H9 (cell line): ENCODE measurements at regions not wholly inside any gene's neighbourhood (a gene's known extent, or its start where the extent isn't known, plus 50 kb on each side); places are given as distances from the start of the nearest gene placed in this dataset.

Experiments
- DNase-seq: peaks from one replicate; pipeline ENCODE4 v3.0.0-alpha.2; 2017
- H2AFZ ChIP-seq: one replicate; pipeline ENCODE4 v1.6.1; 2013; ENCODE audit warnings: mild to moderate bottlenecking, low read length, control low read depth, moderate library complexity
- H2AK5ac ChIP-seq: 2 replicates; pipeline ENCODE4 v1.6.1; 2013; ENCODE audit warnings: low read length, control low read depth, mixed read lengths; ENCODE audit not compliant: insufficient read length
- H2BK120ac ChIP-seq: one replicate; pipeline ENCODE4 v1.6.1; 2013; ENCODE audit warnings: low read depth, mild to moderate bottlenecking, low read length, control low read depth, inconsistent platforms; ENCODE audit not compliant: poor library complexity, severe bottlenecking
- H2BK12ac ChIP-seq: 2 replicates; pipeline ENCODE4 v1.6.1; 2013; ENCODE audit warnings: low read length, control low read depth, mixed read lengths, low read depth; ENCODE audit not compliant: insufficient read length
- H2BK15ac ChIP-seq: 2 replicates; pipeline ENCODE4 v1.6.1; 2013; ENCODE audit warnings: low read depth, low read length, control low read depth
- H2BK20ac ChIP-seq: one replicate; pipeline ENCODE4 v1.6.1; 2013; ENCODE audit warnings: low read depth, mild to moderate bottlenecking, low read length, control low read depth, inconsistent platforms; ENCODE audit not compliant: poor library complexity, severe bottlenecking
- H2BK5ac ChIP-seq: 2 replicates; pipeline ENCODE4 v1.6.1; 2013; ENCODE audit warnings: low read length, control low read depth, mixed read lengths; ENCODE audit not compliant: insufficient read length
- H3K14ac ChIP-seq: 2 replicates; pipeline ENCODE4 v1.6.1; 2013; ENCODE audit warnings: low read length, control low read depth; ENCODE audit not compliant: insufficient read depth
- H3K18ac ChIP-seq: 2 replicates; pipeline ENCODE4 v1.6.1; 2013; ENCODE audit warnings: low read depth, mild to moderate bottlenecking, mixed read lengths, low read length, control low read depth; ENCODE audit not compliant: insufficient read length
- H3K23ac ChIP-seq: 2 replicates; pipeline ENCODE4 v1.6.1; 2013; ENCODE audit warnings: low read length, control low read depth, mixed read lengths, low read depth; ENCODE audit not compliant: insufficient read length
- H3K23me2 ChIP-seq: 2 replicates; pipeline ENCODE4 v1.6.1; 2013; ENCODE audit warnings: low read depth, mild to moderate bottlenecking, mixed read lengths, low read length, control low read depth; ENCODE audit not compliant: insufficient read length, poor library complexity, severe bottlenecking
- H3K27ac ChIP-seq: 2 replicates; pipeline ENCODE4 v1.5.1; 2013; ENCODE audit warnings: low read length, control low read depth, mixed read lengths, low read depth; ENCODE audit not compliant: insufficient read length
- H3K27me3 ChIP-seq: 2 replicates; pipeline ENCODE4 v1.6.1; 2013; ENCODE audit warnings: low read length, control low read depth, inconsistent platforms; ENCODE audit not compliant: insufficient read depth
- H3K4ac ChIP-seq: 2 replicates; pipeline ENCODE4 v1.6.1; 2013; ENCODE audit warnings: low read depth, mild to moderate bottlenecking, control low read depth, inconsistent platforms, low read length, moderate library complexity
- H3K4me1 ChIP-seq: 2 replicates; pipeline ENCODE4 v1.6.1; 2013; ENCODE audit warnings: low read length, control low read depth, inconsistent platforms; ENCODE audit not compliant: insufficient read depth
- H3K4me2 ChIP-seq: 2 replicates; pipeline ENCODE4 v1.6.1; 2013; ENCODE audit warnings: low read length, control low read depth, mixed read lengths; ENCODE audit not compliant: insufficient read length, insufficient read depth
- H3K56ac ChIP-seq: 2 replicates; pipeline ENCODE4 v1.6.1; 2013; ENCODE audit warnings: low read depth, mild to moderate bottlenecking, mixed read lengths, low read length, control low read depth; ENCODE audit not compliant: insufficient read length
- H3K79me1 ChIP-seq: 2 replicates; pipeline ENCODE4 v1.6.1; 2013; ENCODE audit warnings: low read depth, mild to moderate bottlenecking, moderate library complexity, low read length, control low read depth, inconsistent platforms; ENCODE audit not compliant: insufficient read depth, poor library complexity, severe bottlenecking
- H3K79me2 ChIP-seq: 2 replicates; pipeline ENCODE4 v1.6.1; 2013; ENCODE audit warnings: low read length, control low read depth, inconsistent platforms; ENCODE audit not compliant: insufficient read depth
- H3K9ac ChIP-seq: 2 replicates; pipeline ENCODE4 v1.6.1; 2013; ENCODE audit warnings: low read length, control low read depth, mixed read lengths; ENCODE audit not compliant: insufficient read length; ENCODE audit errors: extremely low read depth
- H3K9me3 ChIP-seq: one replicate; pipeline ENCODE4 v1.6.1; 2013; ENCODE audit warnings: low read depth, low read length, inconsistent platforms; ENCODE audit not compliant: control insufficient read depth
- H3T11ph ChIP-seq: one replicate; pipeline ENCODE4 v1.6.1; 2013; ENCODE audit warnings: mild to moderate bottlenecking, low read length, control low read depth, inconsistent platforms
- H4K20me1 ChIP-seq: one replicate; pipeline ENCODE4 v1.6.1; 2013; ENCODE audit not compliant: control insufficient read depth, insufficient read length, insufficient read depth
- H4K5ac ChIP-seq: 2 replicates; pipeline ENCODE4 v1.6.1; 2013; ENCODE audit warnings: low read depth, mild to moderate bottlenecking, mixed read lengths, low read length, control low read depth; ENCODE audit not compliant: insufficient read length
- H4K8ac ChIP-seq: replicated peaks from 2 replicates; pipeline ENCODE4 v1.6.1; 2013; ENCODE audit warnings: low read length, control low read depth, mixed read lengths, low read depth; ENCODE audit not compliant: insufficient read length
- H4K91ac ChIP-seq: 2 replicates; pipeline ENCODE4 v1.6.1; 2013; ENCODE audit warnings: low read depth, mild to moderate bottlenecking, moderate library complexity, mixed read lengths, low read length, control low read depth; ENCODE audit not compliant: insufficient read length
- H3K27ac Mint-ChIP-seq, 3 experiments: 2 replicates in 2 of 3; 3 replicates in 1 of 3; pipeline ENCODE4 v1.8.0; 2020 to 2021; ENCODE audit warnings: mixed read lengths in 3 of 3, mild to moderate bottlenecking in 1 of 3, moderate library complexity in 1 of 3
- H3K27me3 Mint-ChIP-seq: 2 replicates; pipeline ENCODE4 v1.8.0; 2021; ENCODE audit warnings: low read depth, mild to moderate bottlenecking, moderate library complexity, mixed read lengths
- H3K36me3 Mint-ChIP-seq, 3 experiments: 2 replicates in 2 of 3; 3 replicates in 1 of 3; pipeline ENCODE4 v1.8.0; 2020 to 2021; ENCODE audit warnings: low read depth in 3 of 3, mixed read lengths in 3 of 3; ENCODE audit not compliant: insufficient read depth in 1 of 3
- H3K4me1 Mint-ChIP-seq, 2 experiments: 2 replicates each; pipeline ENCODE4 v1.8.0; 2020; ENCODE audit warnings: mixed read lengths in 2 of 2
- H3K4me3 Mint-ChIP-seq, 2 experiments: 2 replicates in 1 of 2; 3 replicates in 1 of 2; pipeline ENCODE4 v1.8.0; 2020 to 2021; ENCODE audit warnings: mild to moderate bottlenecking in 2 of 2, mixed read lengths in 2 of 2, moderate library complexity in 1 of 2
- H3K9me3 Mint-ChIP-seq, 2 experiments: 2 replicates in 1 of 2; 3 replicates in 1 of 2; pipeline ENCODE4 v1.8.0; 2020; ENCODE audit warnings: mild to moderate bottlenecking in 2 of 2, mixed read lengths in 2 of 2, moderate library complexity in 1 of 2
- WGBS: extraction: QIAGEN DNeasy Blood & Tissue Kit; methylation state at CpG from one replicate; pipeline ENCODE4 v1.1.7; 2013; ENCODE audit warnings: missing lambda C conversion rate, low lambda C conversion rate, mixed read lengths; ENCODE audit not compliant: insufficient read length; ENCODE audit errors: extremely low coverage; 5-methylcytosine and 5-hydroxymethylcytosine counted together
- TF ChIP-seq, protein P1 (sequence below): fragments of 200-600 bp; sonication (generic); conservative IDR thresholded peaks from 3 replicates; pipeline ENCODE4 v1.8.0; 2021; ENCODE audit warnings: antibody characterized with exemption, mild to moderate bottlenecking

DNA sequence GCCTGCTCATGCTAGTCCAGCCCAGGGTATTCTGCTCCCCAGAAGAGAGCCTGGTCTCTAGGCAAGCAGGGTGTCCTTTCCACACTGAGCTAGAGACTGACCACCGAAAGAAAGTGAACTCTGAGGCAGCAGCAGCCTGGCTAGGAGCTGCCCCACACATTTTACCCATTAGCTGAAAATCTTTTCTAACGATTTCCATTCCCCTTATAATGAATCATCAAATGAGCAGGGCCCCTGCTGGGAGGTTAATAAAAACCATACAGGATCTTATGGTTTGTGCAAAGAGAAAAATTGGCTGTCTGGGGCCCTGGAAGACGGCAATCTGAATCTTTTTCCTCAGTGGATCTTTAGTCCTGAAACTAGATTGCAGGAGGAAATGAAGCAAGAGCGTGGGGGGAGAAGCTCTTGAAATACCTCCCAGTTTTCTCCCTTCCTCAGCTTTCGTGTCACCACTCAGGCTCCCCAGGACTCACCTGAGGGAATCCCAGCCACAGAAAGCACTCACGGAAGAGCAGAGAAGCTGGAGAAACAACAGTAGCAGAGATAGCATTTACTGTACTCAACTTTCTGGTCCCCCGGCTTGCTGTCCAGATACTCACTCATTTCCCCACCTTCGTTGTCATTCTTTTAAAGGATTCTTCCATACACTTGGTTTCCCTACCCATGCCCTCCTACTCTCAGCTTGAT lies 74.7 kb upstream of the CD44 start:
- Histone ChIP-seq H4K91ac (no peak overlapping the region), H4K5ac (no peak overlapping the region), H3K4ac (no peak overlapping the region), H3K23me2 (no peaks in the 10 kb centered on the region), H2BK120ac (no peak overlapping the region), H3T11ph (no peak overlapping the region), H2BK15ac (no peak overlapping the region), H2BK20ac (no peak overlapping the region), H4K8ac (no peak overlapping the region), H3K56ac (no peak overlapping the region), H3K27me3 (no peaks in the 10 kb centered on the region), H3K4me1 (no peaks in the 10 kb centered on the region), H3K79me2 (no peaks in the 10 kb centered on the region), H2BK5ac (no peak overlapping the region), H3K27ac (no peak overlapping the region), H3K9ac (no peak overlapping the region), H3K79me1 (no peaks in the 10 kb centered on the region), H3K18ac (no peak overlapping the region), H3K9me3 (no peaks in the 10 kb centered on the region), H2AK5ac (no peak overlapping the region), H3K23ac (no peak overlapping the region), H4K20me1 (no peaks in the 10 kb centered on the region), H2AFZ (no peak overlapping the region), H3K4me2 (no peak overlapping the region), H2BK12ac (no peak overlapping the region), H3K14ac (no peak overlapping the region)
- H3K9me3 Mint-ChIP-seq = no peaks in the 10 kb centered on the region; a peak in 1 of 5 replicates
- H3K4me3 Mint-ChIP-seq = no peak overlapping the region
- H3K4me1 Mint-ChIP-seq = no peaks in the 10 kb centered on the region; a peak in 1 of 4 replicates
- WGBS = no CpG with 5 or more reads among the region's 8 CpGs
- DNase-seq = no peak
- no peak overlapping the region for H3K27ac Mint-ChIP-seq
- TF ChIP-seq, protein P1, sequence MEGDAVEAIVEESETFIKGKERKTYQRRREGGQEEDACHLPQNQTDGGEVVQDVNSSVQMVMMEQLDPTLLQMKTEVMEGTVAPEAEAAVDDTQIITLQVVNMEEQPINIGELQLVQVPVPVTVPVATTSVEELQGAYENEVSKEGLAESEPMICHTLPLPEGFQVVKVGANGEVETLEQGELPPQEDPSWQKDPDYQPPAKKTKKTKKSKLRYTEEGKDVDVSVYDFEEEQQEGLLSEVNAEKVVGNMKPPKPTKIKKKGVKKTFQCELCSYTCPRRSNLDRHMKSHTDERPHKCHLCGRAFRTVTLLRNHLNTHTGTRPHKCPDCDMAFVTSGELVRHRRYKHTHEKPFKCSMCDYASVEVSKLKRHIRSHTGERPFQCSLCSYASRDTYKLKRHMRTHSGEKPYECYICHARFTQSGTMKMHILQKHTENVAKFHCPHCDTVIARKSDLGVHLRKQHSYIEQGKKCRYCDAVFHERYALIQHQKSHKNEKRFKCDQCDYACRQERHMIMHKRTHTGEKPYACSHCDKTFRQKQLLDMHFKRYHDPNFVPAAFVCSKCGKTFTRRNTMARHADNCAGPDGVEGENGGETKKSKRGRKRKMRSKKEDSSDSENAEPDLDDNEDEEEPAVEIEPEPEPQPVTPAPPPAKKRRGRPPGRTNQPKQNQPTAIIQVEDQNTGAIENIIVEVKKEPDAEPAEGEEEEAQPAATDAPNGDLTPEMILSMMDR = no peak
- H3K27me3 Mint-ChIP-seq = no peaks in the 10 kb centered on the region; the same call in 1 of the 2 replicates
- H3K36me3 Mint-ChIP-seq = no peaks in the 10 kb centered on the region
